ENCODE measurements at regions not wholly inside any gene's neighbourhood (a gene's known extent, or its start where the extent isn't known, plus 50 kb on each side); places are given as distances from the start of the nearest gene placed in this dataset.
"Not testable (repeated sequence)": the region's sequence is repeated elsewhere in the genome, so short reads cannot be mapped to it uniquely, and the experiment has no call there.

DNA sequence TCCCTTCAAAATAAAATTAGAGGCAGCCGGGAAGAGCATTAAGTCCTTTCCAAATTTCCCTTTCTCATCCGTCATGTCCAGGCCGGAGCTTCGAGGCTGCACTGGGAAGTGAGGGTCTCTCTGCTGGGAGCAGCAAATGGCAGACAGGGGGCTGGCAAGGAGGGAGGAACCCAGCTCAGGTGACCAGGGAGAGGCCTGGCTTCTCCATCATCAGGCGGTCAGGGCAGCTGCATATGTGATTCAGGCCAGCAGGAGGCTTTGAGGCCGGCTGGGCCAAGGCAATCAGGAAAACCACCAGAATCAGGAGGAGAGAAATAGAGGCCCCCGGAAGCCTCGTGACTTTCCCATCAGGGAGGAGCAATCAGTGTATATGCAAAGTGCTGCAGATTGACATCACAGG, 85.0 kb upstream of the RPL38 start:
- DNase-seq (ENCODE audit: low read depth), result no peak

DNA sequence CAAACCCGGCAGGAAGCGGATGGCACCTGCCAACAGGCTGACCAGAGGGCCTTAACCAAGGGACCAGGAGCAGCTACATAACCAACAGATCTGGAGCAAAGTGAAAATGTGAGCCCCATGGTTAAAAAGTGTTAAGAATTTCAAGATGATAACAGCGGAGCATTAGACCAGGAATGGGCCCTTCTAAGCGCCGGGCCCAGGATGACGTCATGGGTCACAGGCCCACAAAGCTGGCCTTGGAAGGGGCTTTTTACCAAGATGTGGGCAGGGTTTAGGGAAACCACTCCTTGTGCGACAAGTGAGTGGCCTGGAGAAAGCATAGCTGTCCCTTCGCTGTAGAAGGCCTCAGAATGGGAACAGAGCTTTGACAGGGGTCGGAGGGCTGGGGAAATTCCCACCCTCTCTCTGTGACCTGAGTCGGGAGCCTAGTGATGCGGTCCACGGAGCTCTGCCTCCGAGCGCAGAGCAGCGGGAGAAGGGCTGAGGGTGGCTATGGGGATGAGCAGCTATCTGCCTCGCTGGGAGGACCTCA, 84.4 kb upstream of the RPL38 start:
- DNase-seq (ENCODE audit: low read depth), result no peak

DNA sequence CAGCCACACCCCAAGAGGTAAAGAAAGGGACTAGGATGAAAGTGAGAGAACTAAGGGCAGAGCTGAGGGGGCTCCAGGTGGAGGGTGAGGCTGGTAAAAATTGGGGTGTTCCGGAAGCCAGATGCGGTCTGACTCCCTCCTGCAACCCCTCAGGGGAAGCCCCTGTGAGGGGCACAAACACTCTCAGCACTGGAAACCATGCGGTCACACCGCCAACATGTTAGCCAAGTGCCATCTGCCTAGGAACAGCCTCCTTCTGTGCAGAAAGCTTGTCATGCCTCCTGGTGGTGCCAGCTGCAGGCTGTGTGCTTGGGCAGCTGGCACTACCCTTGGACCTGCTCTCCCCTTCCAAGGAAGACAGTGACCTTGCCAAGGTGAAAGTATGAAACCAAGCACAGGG, 83.5 kb upstream of the RPL38 start:
- DNase-seq (ENCODE audit: low read depth), result no peak

DNA sequence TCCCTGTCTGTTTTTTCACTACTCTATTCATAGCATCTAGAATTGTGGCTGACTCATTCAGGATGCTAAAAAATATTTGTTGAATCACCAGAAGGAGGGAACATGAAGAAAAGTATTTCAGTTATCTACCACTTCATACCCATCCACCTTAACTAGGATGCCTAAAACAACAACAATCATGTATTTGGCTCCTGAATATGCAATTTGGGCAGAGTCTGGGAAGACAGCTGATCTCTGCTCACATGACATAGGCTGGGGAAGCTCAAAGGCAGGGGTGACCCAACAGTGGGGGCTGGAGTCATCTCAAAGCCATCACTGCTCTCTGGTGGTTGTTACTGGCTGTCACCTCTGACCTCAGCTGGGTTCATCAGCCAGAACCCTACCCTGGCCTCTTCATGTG, 80.1 kb upstream of the RPL38 start:
- DNase-seq (ENCODE audit: low read depth), result no peak

DNA sequence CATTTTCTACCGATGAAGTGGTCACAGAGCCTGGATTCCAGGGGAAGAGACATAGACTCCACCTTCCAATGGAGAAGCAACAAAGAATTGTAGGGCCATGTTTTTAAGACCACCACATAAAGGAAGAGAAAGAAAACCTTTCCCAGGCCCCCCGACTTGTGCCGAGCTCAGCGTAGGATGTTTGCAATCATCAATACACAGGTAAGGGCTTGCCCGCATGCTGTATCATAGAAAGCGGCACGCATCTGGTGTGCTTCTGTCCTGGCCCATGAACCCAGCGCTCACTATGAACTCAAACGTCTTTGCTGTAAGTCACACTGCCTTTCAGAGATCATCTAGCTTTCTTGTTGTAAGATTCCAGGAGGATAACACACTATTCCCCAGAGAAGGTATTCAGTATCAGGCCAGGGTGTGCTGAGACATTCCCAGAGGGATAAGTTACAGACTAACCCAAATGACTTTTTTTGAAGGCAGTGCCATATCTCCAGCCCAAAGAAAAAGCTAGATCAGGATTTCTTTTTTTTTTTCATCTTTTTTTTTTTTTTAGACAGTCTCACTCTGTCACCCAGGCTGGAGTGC, 79.5 kb upstream of the RPL38 start:
- DNase-seq (ENCODE audit: low read depth), result no peak

DNA sequence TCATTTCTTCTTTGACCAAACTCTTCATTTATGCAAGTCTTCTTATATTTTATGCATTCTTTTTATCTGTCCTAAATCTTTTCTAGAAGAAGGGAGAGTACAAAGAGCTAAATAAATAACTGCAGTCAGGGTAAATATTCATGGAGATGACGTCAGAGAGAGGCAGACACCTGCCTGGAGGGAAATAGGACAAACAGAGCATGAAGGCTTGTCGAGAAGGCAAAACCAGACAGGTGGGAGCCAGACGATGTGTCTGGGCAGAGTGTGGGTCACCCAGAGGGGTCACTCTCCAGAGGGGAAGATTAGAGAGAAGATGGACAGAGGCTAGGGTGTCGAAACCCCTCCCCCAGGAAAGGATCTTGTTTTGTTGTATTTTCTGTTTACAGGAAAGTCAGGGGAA, 78.3 kb upstream of the RPL38 start:
- DNase-seq (ENCODE audit: low read depth), result no peak

DNA sequence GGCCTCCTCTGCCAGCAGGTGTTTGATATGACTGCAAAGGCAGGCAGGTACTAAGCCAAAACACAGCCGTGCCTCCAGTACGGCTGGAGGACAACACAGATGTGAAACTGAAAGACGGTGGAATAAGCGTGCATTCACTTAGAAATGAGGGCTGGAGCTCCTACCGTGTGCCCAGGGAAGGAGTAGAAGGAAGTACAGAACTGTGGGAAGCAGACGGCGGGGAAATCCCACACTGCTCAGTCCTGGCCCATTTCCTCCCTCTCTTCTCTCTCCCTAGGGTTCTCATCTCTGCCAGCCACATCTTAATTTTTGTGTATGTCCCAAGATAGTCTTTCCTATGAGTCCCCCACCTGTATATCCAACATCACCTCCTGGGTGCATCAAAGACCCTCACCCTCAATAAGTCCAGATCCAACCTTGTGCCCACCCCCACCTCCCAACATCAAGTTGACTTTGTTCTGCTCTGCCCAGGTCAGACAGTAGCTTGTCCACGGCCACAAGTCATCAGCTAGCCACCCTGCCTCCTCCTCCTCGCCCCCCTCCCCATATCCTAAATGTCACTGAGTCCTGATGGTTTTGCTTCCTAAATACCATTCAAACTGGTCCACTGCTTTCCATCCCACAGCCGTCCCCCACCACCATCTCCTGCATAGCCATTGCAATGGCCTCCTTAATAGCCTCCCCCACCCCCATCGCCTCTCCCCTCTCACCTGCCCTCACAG, 77.1 kb upstream of the RPL38 start:
- DNase-seq (ENCODE audit: low read depth), result no peak

DNA sequence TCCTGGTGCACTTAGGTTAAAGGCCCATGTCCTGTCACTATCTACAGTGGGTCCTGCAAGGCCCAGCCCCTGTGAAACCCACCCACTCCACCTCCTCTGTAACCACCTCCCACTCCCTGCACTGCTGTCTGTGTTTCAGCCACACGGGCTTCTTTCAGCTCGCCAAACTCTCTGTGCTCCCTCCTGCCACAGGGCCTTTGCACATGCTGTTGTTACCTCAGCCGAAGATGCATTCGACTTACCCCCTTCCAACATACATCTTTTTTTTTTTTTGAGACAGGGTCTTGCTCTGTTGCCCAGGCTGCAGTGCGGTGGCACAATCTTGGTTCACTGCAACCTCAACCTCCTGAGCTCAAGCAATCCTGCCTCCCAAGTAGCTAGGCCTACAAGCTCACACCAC, 76.5 kb upstream of the RPL38 start:
- no peak for DNase-seq (ENCODE audit: low read depth)

DNA sequence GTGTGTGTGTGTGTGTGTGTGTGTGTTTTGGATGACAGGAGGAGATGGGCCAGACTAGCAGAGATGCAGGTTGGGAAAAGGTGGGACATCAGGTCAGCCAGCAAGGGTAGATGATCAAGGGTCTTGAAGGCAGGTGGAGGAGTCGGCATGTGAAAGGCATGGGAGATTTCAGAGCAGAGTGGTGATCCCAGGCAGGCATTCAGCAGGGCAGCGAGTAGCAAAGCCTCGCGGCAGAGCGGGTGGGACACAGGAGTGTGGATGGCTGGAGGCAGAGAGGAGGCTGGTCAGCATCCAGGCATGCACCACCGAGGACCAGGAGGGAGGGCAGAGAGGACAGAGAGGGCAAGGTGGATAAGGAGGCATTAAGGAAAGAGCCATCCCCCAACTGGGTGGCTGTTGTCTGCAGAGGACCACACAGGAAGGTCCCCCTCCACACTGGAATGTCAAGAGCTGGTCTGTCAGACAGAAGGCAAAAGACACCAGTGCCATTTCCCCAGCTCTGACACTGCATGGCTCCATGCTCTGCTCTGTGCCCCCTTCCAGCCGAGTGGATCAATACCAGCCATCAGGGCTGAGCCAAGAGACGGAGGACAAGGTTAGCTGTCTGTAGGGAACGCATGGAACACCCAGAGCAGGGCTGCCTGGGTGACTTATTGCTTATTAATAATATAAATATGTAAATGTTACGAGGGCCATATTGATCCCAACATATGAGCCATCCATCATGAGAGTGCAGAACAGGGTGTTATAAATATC, 74.8 kb upstream of the RPL38 start:
- no peak for DNase-seq (ENCODE audit: low read depth)

DNA sequence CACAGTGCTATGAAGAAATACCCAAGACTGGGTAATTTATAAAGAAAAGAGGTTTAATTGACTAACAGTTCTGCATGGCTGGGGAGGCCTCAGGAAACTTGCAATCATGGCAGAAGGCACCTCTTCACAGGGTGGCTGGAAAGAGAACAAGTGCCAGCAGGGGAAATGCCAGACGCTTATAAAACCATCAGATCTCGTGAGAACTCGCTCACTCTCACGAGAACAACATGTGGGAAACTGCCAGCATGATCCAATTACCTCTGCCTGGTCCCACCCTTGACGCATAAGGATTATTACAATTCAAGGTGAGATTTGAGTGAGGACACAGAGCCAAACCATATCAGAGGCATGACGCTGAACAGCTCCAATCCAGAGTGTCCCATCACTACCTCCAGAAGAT, 73.7 kb upstream of the RPL38 start:
- not testable (repeated sequence) for DNase-seq (ENCODE audit: low read depth)

DNA sequence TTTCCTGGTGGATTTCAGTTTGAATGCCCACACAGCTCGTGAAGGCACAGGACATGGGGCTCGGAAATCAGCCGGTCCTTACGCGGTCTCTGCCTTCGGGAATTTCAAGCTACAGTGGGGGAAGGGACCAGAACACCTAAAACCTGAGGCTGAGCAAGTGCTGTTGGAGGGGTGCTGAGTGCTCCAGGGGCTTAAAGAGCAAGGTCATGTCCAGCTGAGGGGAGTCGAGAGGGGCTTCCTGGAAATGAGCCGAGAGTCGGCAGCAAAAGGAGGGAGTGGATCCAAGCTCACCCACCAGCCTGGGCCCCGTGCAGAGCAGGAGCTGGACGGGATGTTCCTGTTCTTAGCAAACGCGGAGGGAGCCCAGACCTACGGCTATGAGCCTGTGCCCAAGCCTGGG, 73.2 kb upstream of the RPL38 start:
- DNase-seq (ENCODE audit: low read depth), result no peak

DNA sequence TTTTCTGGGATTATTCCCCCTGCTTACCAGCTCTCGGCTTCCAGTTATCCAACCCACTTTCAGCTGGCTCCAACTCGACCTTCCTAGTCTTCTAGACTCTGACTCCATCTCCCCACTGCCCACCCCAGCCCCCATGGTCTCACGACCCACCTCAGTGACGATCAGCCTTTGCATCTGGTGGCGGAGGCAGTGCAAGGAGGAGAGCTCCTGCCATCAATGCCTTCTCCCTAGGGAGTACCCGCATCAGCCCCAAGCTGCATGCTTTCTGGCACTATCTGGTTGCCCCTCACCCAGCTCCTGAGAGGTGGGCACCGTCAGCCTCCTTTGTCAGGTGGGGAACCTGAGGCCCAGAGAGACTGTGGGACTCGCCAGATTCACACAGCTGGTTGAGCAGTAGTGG, 72.6 kb upstream of the RPL38 start:
- DNase-seq (ENCODE audit: low read depth), result no peak

DNA sequence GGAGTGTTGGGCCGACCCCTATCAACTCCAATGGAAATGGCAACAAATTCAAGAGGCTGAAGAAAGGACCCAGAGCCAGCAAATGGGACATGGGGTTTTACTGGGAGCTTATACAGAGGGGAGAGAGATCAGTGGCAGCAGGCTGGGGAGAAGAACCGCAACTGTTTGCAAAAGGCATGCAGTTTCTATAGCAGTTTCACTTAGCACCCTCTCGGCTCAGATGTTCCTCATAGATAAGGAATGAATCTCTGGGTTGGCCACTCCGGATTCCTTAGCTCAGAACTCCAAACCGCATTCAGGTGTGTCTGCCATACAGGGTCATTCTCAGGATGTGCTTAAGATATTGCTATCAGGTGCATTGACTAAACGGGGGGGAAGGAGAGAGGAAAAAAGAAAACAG, 71.1 kb upstream of the RPL38 start:
- DNase-seq (ENCODE audit: low read depth), result no peak

DNA sequence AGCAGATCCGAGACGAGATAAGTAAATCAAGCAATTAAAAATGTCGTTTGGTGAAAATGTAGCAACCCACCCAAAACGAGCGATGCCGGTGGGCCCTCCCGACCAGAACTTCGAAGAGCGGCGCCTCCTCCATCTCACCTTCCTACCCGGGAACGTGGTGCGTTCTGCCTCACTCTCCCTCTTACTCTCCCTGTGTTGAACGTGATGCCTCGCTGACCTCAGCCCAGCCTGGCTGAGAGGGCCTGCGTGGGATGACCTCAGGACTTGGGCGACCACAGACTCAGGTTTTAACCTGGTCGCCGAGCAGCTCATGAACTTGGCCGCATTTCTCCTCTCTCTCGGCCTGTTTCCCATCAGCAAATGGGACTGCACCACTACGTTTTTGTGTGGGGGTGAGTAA, 69.7 kb upstream of the RPL38 start:
- DNase-seq (ENCODE audit: low read depth), result no peak

DNA sequence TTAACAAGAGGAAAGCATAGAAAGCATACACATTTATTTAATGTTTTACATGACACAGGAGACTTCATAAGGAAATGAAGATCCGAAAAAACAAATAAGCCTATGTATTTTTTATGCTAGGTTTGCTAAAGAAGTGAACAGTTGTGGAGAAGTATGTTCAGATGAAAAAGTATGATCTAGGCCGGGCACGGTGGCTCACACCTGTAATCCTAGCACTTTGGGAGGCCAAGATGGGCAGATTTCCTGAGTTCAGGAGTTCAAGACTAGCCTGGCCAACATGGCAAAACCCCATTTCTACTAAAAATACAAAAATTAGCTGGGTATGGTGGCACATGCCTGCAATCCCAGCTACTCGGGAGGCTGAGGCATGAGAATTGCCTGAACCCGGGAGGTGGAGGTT, 69.2 kb upstream of the RPL38 start:
- not testable (repeated sequence) for DNase-seq (ENCODE audit: low read depth)

DNA sequence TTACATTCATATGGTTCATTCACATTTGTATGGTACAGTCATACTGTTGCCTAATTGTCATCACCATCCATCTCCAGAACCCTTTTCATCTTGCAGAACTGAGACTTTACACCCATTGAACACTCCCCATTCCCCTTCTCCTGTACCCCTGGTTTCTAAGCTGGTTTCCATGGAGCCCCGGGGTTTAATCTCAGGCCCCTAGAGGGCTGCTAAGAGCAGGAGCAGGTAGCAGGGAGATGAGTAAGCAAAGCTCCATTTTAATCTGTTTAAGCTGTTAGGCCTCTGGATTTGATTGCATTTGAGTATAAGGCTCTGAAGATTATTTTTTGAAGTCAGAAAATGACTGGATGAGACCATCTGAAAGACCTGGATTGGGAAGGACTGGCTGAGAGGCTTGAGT, 68.5 kb upstream of the RPL38 start:
- no peak for DNase-seq (ENCODE audit: low read depth)

DNA sequence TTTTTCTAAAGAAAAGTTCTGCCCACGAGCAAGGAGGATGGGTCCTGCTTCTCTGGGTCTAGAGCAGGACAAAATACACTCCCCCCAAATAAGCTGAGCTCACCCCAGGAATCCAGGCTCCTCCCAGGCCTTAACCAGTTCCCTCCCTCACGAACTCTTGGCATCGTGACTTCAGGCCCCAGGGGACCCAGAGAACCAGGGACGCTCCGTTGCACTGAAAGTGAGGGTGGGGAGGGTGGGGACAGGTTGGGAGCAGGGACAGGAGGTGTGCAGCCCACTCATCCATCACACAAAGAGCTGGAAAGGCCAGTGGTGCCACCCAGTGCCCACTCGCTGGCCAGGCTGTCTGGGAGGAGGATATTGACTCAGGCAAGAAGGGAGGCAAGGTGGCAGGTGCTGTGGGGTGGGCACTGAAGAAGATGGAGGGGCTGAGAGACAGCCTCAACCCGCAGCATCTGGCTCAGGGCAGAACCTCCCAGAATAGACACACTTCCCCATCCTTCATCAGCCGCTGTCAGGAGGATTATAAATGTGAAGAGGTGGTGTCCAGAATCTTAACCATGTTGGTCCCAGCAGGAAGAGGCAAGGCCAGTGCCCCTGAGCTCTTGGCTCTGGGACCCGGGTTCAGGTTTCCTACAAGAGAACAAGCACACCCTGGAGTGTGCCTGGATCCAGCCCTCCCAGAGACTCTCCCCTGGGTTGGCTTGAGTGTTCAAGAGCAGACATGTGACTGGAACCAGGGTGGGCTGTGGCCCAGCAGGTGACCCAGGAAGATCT, 67.9 kb upstream of the RPL38 start:
- no peak for DNase-seq (ENCODE audit: low read depth)

DNA sequence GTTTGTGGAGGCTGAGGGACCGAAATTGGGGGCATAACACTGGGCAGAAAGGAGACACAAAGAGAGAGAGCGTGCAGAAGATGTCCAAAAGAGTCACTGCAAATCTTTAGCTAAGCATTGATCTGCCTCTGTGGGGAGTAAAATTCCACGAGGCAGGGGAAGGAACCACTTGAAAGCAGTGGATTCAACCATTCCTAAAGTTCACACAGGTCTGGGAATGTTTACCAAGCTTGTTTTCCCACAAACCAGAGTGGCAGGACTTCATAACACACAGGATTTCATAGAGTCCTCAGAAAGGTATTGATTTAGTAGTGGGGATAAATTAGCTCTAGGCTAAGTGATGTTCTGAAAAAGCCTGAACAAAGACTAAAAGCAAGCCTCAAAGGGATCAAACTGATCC, 66.1 kb upstream of the RPL38 start:
- no peak for DNase-seq (ENCODE audit: low read depth)

DNA sequence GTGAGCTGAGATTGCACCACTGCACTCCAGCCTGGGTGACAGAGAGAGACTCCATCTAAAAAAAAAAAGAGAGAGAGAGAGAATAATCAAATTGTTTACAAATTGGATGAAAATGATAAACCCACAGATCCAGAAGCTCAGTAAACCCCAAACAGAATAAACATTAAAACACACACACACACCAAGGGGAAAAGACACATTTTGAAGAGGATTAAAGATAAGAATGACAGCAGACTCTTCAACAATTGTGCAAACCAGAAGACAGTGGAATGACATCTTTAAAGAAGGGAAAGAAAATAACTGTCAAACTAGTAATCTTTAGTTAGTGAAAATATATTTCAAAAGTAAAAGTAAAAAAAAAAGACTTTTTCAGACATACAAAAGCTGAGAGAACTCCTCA, 64.4 kb upstream of the RPL38 start:
- no peak for DNase-seq (ENCODE audit: low read depth)

DNA sequence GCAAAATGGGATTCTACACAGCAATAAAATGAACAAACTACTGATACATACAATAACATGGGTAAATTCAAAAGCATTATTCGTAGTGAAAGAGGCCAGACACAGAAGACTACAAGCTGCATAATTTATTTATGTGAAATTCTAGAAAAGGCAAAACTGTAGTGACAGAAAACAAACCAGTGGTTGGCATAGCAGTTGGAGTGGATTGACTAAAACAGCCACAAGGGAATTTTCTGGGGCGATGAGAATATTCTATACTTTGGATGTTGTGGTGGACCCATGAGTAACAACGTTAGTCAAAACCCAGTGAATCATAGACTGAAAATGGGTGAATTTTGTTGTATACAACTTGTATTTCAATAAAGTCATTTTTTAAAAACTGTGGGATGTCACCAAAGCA, 63.2 kb upstream of the RPL38 start:
- DNase-seq (ENCODE audit: low read depth), result no peak

DNA sequence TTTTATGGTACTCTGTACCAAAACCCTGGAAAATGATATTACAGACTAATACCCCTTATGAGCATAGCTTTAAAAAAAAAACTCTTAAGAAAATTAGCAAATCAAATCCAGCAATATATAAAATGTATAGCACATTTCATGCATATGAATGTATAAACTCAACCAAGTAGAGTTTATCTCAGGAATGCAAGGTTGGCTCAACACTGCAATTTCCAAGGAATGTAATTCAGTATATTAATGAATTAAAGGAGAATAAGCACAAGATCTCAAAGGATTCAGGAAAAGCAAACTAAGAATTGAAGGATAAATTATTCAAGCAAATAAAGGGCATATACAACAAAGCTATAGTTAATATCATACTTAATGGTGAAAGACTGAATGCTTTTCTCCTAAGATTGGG, 61.9 kb upstream of the RPL38 start:
- DNase-seq (ENCODE audit: low read depth), result no peak

DNA sequence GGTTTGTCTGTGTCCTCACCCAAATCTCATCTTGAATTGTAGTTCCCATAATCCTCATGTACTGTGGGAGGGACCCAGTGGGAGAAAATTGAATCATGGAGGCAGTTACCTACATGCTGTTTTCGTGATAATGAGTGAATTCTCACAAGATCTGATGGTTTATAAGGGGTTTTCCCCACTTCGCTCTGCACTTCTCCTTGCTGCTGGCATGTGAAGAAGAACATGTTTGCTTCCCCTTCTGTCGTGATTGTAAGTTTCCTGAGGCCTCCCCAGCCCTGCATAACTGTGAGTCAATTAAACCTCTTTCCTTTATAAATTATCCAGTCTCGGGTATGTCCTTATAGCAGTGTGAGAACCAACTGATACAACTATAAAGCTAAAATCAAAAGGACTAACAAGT, 60.2 kb upstream of the RPL38 start:
- not testable (repeated sequence) for DNase-seq (ENCODE audit: low read depth)

DNA sequence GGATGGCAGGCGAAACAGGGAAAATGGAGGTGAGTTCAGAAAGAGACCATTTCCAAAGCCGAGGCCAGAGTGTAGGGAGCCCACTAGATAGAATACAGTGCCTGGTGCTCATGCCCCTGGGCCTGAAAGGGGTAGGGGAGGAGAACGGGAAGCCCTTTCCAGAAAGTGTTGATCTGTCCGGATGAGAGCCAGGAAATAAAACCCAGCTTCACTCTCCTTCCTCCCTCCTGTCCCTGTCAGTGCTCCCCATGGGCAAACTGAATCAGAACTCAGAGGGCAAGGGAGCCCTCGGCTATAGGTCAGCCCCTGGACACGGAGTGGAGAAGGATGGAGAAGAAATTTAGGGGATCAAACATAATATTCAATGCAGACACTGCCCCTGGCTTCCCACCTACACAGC, 57.7 kb upstream of the RPL38 start:
- DNase-seq (ENCODE audit: low read depth), result no peak

Measured in stimulated activated CD8-positive, alpha-beta memory T cell treated with anti-CD3 and anti-CD28 coated beads, Interleukin-4, amount 100 ng/mL, for 24 hours (primary cell).